GM10266 (cell line): ENCODE measurements at regions not wholly inside any gene's neighbourhood (a gene's known extent, or its start where the extent isn't known, plus 50 kb on each side); places are given as distances from the start of the nearest gene placed in this dataset.

Experiments
- DNase-seq: peaks from one replicate; pipeline ENCODE4 v3.0.0; 2012; ENCODE audit errors: extremely low spot score
- TF ChIP-seq, protein P1 (sequence below): IDR thresholded peaks from 2 replicates; pipeline ENCODE4 v1.5.1; 2012; ENCODE audit warnings: mild to moderate bottlenecking, low read depth; ENCODE audit not compliant: control insufficient read depth, insufficient read depth; ENCODE audit errors: missing control alignments

DNA sequence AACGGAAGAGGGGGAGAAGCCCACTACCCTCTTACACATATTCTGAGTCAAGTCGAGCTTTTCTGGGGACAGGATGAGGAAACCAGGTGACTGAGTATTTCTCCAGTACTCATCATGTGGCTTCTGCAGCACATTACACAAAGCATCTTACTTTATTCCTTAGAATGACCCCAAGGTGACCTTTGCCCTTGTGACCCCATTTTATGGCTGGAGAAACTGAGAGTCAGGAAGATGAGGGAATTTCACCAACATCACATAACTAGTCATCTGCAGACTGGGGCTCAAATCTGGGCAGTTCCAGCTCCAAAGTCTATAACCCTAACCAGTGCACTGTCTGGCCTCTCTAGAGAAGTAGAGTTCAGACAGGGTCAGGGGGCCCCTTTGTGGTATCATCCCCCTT is 707.0 kb downstream of the UQCRFS1 start:
- TF ChIP-seq, protein P1, sequence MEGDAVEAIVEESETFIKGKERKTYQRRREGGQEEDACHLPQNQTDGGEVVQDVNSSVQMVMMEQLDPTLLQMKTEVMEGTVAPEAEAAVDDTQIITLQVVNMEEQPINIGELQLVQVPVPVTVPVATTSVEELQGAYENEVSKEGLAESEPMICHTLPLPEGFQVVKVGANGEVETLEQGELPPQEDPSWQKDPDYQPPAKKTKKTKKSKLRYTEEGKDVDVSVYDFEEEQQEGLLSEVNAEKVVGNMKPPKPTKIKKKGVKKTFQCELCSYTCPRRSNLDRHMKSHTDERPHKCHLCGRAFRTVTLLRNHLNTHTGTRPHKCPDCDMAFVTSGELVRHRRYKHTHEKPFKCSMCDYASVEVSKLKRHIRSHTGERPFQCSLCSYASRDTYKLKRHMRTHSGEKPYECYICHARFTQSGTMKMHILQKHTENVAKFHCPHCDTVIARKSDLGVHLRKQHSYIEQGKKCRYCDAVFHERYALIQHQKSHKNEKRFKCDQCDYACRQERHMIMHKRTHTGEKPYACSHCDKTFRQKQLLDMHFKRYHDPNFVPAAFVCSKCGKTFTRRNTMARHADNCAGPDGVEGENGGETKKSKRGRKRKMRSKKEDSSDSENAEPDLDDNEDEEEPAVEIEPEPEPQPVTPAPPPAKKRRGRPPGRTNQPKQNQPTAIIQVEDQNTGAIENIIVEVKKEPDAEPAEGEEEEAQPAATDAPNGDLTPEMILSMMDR, result no peak

DNA sequence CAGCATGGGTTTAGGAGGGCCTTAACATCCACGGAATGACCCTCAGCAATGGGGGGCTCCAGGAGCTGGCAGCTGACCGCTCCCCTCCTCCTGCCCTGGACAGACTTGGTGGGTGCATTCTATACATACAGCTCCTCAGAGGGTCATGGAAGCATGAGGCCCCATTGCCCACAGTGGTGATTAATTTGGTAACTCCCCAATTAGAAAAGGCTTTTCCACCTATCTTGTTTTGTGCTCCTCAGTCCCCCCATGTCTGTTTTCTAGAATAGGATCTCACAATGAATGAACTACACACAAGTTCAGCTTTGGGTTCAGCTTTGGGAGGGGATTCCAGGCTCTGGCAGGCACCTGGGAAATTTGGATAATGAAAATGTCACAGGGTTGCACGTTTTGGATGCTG is 707.8 kb downstream of the UQCRFS1 start:
- no peak for DNase-seq
- TF ChIP-seq, protein P1, result no peak

More for the DNA sequence above, 707.0 kb downstream of the UQCRFS1 start:
- no peak for DNase-seq

DNA sequence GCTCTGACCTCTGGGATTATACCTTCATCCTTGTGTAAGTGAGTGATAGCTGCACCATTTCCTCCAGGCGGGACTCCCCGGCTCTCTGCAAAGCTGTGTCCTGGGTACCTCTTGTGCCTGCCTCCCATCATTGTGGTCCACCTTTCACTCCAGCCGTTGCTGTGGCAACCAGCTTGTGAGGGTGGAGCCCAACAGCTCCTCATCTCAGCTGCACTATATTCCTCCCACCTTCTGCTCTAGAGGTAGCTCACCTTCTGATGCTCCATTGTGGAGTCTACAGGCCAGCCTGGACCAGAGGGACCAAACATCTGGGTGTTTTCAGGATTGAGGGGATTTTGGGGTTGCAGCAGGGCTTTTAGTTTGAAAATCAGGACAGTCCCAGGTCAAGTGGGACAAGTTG is 708.2 kb downstream of the UQCRFS1 start:
- no peak for DNase-seq
- TF ChIP-seq, protein P1, result no peak

DNA sequence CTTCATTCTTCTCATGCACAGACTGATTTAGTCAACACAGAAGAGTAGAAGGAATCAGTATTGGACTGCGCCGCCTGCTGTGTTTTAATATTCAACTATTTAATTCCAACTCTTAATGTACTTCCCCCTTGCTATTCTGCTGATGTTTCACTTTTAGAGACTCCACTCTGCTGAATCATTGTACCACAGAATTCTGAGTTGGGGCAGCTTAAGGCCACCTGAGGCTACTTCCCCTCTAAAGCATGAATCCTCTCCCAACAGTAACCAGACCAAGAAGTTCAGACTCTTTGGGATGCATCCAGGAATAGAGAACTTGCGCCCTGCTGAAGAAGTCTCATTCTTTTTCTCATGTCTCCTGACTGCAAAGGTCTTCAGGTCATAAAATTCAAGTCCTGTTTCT is 708.8 kb downstream of the UQCRFS1 start:
- TF ChIP-seq, protein P1, result no peak
- DNase-seq, result no peak

DNA sequence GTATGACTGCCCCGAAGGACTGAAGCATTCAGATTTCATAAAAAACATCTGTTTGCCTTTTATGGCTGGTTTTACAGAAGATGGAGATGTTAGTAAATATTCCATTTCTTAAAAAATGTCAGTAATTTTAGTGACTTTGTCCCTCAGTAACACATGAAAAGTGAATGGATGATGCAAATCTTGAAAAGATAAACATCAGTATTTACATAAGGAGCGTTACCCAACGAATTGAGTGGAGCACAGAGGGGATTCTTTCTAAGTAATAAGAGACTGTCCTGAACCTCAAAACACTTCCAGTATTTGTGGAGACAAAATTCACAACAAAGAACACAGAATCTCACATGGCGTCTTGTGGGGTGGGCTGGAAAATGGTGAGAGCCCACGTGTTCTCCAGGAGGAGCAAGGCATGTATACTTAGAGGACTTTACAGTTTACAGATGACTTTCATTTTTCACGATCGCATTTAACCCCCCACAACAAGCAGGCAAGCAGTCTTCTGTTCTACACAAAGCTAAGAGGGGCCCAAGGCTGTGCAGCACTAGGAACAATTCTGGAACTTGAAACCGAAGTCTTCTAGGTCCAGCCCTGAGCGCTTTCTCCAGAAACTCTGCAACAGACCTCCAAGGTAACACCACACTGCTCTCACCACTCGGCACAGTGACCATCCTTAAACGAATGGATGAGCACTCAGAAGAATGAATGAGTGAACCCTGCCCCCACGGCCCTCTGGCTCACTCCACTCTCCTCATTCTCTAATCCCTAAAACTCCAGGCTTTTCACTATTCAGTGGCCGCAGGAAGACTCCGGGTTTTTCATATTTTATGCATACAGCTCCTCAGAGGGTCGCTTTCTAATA is 709.8 kb downstream of the UQCRFS1 start:
- TF ChIP-seq, protein P1, result no peak
- DNase-seq, result no peak

DNA sequence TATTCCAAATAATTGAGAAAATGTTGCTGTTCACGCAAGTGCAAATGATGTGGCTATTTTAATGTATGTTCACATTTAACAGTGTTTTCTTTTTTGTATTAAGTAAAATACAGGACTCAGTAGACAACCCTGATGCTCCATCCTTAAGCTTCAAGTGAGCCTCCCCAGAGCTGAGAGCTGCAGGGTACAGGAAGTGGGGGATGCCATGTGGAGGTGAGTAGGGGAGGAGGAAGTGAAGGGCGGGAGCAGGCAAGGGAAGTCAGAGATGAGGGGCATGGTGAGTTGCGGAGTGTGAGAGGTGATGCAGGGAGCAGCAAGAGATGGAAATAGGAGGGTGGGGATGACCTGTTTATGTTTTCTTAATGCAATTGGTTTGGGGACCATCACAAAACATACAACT is 711.0 kb downstream of the UQCRFS1 start:
- DNase-seq, result no peak
- TF ChIP-seq, protein P1, result no peak

DNA sequence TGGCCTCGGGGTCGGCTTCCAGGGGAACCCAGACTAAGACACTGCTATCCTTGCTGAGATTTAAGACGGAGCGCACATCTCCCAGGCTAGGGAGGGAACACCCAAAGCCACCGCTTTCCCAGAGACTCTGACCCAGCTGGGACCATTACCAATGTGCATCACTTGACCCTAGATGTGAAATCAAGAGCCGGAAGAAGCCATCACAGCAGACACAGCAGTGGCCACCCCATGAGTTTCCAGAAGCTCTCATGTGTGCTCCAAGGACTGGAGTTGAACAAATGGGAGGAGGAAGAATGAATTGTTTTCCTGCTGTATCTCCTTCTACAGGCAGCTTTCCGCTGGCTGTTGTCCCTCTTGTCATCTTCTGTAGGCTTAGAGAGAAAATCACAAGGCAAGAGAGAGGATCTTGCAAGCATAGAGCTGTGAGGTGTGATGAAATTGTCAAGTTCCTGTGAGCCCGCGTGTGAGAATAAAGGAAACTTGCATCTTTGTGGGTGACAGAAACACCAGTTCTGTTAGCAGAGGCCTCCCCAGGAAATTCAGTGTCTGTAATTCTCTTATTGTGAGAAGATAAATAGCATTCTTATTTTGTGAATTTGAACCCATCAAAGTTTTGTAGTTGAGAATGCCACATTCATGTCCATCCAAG is 711.8 kb downstream of the UQCRFS1 start:
- TF ChIP-seq, protein P1, result no peak
- DNase-seq, result no peak
